ENCODE measurements at regions not wholly inside any gene's neighbourhood (a gene's known extent, or its start where the extent isn't known, plus 50 kb on each side); places are given as distances from the start of the nearest gene placed in this dataset.
"Not testable (repeated sequence)": the region's sequence is repeated elsewhere in the genome, so short reads cannot be mapped to it uniquely, and the experiment has no call there.

DNA sequence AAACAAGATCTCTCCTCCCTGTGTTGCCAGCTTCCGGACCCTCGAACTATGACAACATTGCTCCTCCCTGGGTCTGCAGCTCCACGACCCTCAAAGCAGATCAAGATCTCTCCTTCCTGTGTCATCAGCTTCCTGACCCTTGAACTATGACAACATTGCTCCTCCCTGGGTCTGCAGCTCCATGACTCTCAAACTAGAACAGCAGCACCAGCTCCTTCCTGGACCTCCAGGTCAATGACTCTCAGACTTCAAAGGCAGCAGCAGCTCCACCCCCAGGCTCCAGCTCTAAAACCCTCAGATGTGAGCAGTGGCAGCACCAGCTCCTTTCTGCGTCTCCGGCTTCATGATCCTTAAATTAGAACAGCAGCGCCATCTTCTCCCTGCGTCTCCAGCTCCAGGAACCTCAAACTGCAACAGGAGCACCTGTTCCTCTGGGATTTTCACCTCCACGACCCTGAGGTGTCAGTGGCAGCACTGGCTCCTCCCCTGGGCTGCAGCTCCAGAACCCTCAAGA lies 341.0 kb upstream of the SULF2 start:
- H3K9me3 ChIP-seq, result no peaks in the 10 kb centered on the region
- H3K27ac ChIP-seq, result no peak overlapping the region
- intact Hi-C loops (cut with DNase I), result no loop called here
- no peaks in the 10 kb centered on the region for H3K4me1 ChIP-seq
- ATAC-seq, result no peak
- peaks cover 0 to 4% (median 0%) of the 10 kb centered on the region in 4 donors for H3K27me3 ChIP-seq
- no peak overlapping the region for H3K4me3 ChIP-seq
- FAIRE-seq, result no peak
- TF ChIP-seq, protein P1, sequence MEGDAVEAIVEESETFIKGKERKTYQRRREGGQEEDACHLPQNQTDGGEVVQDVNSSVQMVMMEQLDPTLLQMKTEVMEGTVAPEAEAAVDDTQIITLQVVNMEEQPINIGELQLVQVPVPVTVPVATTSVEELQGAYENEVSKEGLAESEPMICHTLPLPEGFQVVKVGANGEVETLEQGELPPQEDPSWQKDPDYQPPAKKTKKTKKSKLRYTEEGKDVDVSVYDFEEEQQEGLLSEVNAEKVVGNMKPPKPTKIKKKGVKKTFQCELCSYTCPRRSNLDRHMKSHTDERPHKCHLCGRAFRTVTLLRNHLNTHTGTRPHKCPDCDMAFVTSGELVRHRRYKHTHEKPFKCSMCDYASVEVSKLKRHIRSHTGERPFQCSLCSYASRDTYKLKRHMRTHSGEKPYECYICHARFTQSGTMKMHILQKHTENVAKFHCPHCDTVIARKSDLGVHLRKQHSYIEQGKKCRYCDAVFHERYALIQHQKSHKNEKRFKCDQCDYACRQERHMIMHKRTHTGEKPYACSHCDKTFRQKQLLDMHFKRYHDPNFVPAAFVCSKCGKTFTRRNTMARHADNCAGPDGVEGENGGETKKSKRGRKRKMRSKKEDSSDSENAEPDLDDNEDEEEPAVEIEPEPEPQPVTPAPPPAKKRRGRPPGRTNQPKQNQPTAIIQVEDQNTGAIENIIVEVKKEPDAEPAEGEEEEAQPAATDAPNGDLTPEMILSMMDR (IDR thresholded peaks at IDR 0.05), result no peak
- no peaks in the 10 kb centered on the region for H3K36me3 ChIP-seq
- WGBS, 2 donors, result 29 to 31% methylated on average over 8 of the region's 8 CpGs
- no peak for DNase-seq

DNA sequence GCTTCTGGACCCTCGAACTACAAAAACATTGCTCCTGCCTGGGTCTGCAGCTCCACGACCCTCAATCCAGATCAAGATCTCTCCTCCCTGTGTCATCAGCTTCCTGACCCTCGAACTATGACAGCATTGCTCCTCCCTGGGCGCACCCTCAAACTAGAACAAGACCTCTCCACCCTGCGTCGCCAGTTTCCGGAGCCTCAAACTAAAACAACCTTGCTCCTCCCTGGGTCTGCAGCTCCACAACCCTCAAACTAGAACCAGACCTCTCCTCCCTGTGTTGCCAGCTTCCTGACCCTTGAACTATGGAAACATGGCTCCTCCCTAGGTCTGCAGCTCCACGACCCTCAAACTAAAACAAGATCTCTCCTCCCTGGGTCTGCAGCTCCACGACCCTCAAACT lies 339.7 kb upstream of the SULF2 start:
- no peaks in the 10 kb centered on the region for H3K36me3 ChIP-seq
- no peaks in the 10 kb centered on the region for H3K4me1 ChIP-seq
- 40 to 58% methylated on average over 9 of the region's 9 CpGs for WGBS, 2 donors
- no peak for ATAC-seq
- no peaks in the 10 kb centered on the region for H3K9me3 ChIP-seq
- no peak overlapping the region for H3K4me3 ChIP-seq
- H3K27me3 ChIP-seq, result no peaks in the 10 kb centered on the region
- intact Hi-C loops (cut with DNase I), result no loop called here
- no peak for DNase-seq
- no peak for FAIRE-seq
- TF ChIP-seq, protein P1 (IDR thresholded peaks at IDR 0.05), result no peak
- H3K27ac ChIP-seq, result no peak overlapping the region

DNA sequence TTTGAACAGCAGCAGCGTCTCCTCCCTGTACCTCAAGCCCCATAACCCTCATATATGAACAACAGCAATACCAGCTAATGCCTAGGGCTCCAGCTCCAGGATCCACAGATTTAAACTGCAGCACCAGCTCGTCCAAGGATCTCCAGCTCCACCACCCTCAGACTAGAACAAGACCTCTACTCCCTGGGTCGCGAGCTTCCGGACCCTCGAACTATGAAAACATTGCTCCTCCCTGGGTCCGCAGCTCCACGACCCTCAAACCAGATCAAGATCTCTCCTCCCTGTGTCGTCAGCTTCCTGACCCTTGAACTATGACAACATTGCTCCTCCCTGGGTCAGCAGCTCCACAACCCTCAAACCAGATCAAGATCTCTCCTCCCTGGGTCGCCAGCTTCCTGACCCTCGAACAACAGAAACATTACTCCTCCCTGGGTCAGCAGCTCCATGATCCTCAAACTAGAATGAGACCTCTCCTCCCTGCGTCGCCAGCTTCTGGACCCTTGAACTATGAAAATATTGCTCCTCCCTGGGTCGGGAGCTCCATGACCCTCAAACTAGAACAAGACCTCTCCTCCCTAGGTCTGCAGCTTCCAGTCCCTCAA lies 339.0 kb upstream of the SULF2 start:
- ATAC-seq (no peak), FAIRE-seq (no peak), DNase-seq (no peak)
- intact Hi-C loops (cut with DNase I), result no loop called here
- Histone ChIP-seq H3K4me1 (no peaks in the 10 kb centered on the region), H3K27ac (no peak overlapping the region), H3K27me3 (no peaks in the 10 kb centered on the region), H3K36me3 (no peaks in the 10 kb centered on the region), H3K4me3 (no peak overlapping the region), H3K9me3 (no peaks in the 10 kb centered on the region)
- WGBS, 2 donors, result 49 to 72% methylated on average over 14 of the region's 14 CpGs
- TF ChIP-seq, protein P1 (IDR thresholded peaks at IDR 0.05), result no peak

DNA sequence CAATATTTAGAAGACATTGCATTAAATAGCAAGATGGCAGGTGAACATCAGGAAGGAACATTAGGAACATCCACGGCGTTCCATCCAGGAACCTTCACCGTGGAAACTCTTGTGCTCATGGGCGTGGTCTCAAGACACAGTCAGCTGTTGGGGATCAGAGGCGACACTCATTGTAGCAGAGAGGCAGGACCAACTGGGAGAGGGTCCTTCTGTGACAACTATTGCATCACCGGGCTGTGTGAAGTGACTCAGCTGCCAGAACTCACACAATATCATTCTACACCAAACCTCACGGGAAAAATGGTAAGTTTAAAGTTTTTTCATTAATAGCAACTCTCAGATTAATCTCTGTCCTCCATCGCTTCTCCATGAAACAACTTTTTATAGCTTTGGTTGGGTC lies 334.8 kb upstream of the SULF2 start:
- FAIRE-seq (no peak), ATAC-seq (no peak), DNase-seq (no peak)
- no peak overlapping the region for H3K4me3 ChIP-seq
- TF ChIP-seq, protein P1 (IDR thresholded peaks at IDR 0.05), result no peak
- H3K27ac ChIP-seq, result no peak overlapping the region
- H3K9me3 ChIP-seq, result no peaks in the 10 kb centered on the region
- intact Hi-C loops (cut with DNase I), result no loop called here
- no peaks in the 10 kb centered on the region for H3K27me3 ChIP-seq
- H3K4me1 ChIP-seq, result no peaks in the 10 kb centered on the region
- 55 to 65% methylated on average over 8 of the region's 8 CpGs for WGBS, 2 donors
- no peaks in the 10 kb centered on the region for H3K36me3 ChIP-seq

DNA sequence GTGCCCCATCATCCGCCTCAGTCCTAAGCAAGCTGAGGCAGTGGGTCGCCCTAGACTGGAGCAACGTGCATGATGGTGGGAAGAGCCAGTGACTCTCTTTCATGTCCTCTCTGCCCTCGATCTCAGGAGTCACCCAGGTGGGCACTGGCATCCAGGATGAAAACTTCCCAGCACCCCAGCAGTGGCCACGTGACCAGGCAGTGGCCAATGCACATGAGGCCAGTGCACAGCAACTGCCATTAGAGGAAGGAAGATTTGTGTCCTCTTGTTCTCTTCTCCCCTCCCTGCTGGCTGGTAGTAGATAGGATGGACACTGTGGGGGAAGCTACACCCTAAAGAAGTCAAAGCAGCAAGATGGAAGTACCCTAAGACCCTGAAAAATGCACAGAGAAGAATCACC lies 334.1 kb upstream of the SULF2 start:
- intact Hi-C loops (cut with DNase I); FAIRE-seq: not testable (repeated sequence)

More for the DNA sequence above, 334.1 kb upstream of the SULF2 start:
- 68 to 85% methylated on average over 5 of the region's 5 CpGs for WGBS, 2 donors
- not testable (repeated sequence) for H3K9me3 ChIP-seq, H3K4me1 ChIP-seq, ATAC-seq, H3K27ac ChIP-seq, H3K27me3 ChIP-seq, H3K36me3 ChIP-seq, DNase-seq, H3K4me3 ChIP-seq
